Stimulated activated CD8-positive, alpha-beta memory T cell treated with anti-CD3 and anti-CD28 coated beads, Interleukin-15, amount 100 ng/mL, for 1 hour (primary cell): ENCODE measurements at regions not wholly inside any gene's neighbourhood (a gene's known extent, or its start where the extent isn't known, plus 50 kb on each side); places are given as distances from the start of the nearest gene placed in this dataset.

Experiments
- DNase-seq: peaks from one replicate; pipeline ENCODE4 v3.0.0-alpha.2; 2020; ENCODE audit warnings: low read depth

- DNase-seq, result no peak
These were observed 122.8 kb upstream of the RTL1 start for GRCh38 chr14:101026341-101026740.

GRCh38 chr14:101027291-101027690 lies 123.8 kb upstream of the RTL1 start:
- no peak for DNase-seq

GRCh38 chr14:101027966-101028365 lies 124.4 kb upstream of the RTL1 start:
- no peak for DNase-seq

GRCh38 chr14:101028971-101029667 lies 125.6 kb upstream of the RTL1 start:
- DNase-seq, result no peak

- DNase-seq, result no peak
These were observed 126.3 kb upstream of the RTL1 start for GRCh38 chr14:101029668-101030290.

- DNase-seq, result no peak
These were observed 127.1 kb upstream of the RTL1 start for GRCh38 chr14:101030586-101030985.

- DNase-seq, result no peak
These were observed 127.7 kb upstream of the RTL1 start for GRCh38 chr14:101031186-101031585.

GRCh38 chr14:101031721-101032120 lies 128.2 kb upstream of the RTL1 start:
- DNase-seq, result no peak

- no peak for DNase-seq
These were observed 128.9 kb upstream of the RTL1 start for GRCh38 chr14:101032433-101032832.

- DNase-seq, result no peak
These were observed 129.5 kb upstream of the RTL1 start for GRCh38 chr14:101033006-101033405.

- no peak for DNase-seq
These were observed 130.1 kb upstream of the RTL1 start for GRCh38 chr14:101033446-101034165.

GRCh38 chr14:101034986-101035385 lies 131.5 kb upstream of the RTL1 start:
- DNase-seq, result no peak

- DNase-seq, result no peak
These were observed 132.1 kb upstream of the RTL1 start for GRCh38 chr14:101035466-101036225.

- no peak for DNase-seq
These were observed 133.7 kb upstream of the RTL1 start for GRCh38 chr14:101037021-101037817.

GRCh38 chr14:101039031-101039754 lies 135.7 kb upstream of the RTL1 start:
- no peak for DNase-seq

GRCh38 chr14:101039755-101040138 lies 136.2 kb upstream of the RTL1 start:
- DNase-seq, result no peak

- no peak for DNase-seq
These were observed 137.3 kb upstream of the RTL1 start for GRCh38 chr14:101040538-101041442.

GRCh38 chr14:101043891-101044290 lies 140.4 kb upstream of the RTL1 start:
- DNase-seq, result no peak

GRCh38 chr14:101044741-101045140 lies 141.2 kb upstream of the RTL1 start:
- no peak for DNase-seq

- DNase-seq, result no peak
These were observed 142.0 kb upstream of the RTL1 start for GRCh38 chr14:101045511-101045910.
